Activated naive CD8-positive, alpha-beta T cell treated with anti-CD3 and anti-CD28 coated beads, Interleukin-2, amount 10 ng/mL, durations not matched to agents 7 days and 5 days (primary cell): ENCODE measurements at regions not wholly inside any gene's neighbourhood (a gene's known extent, or its start where the extent isn't known, plus 50 kb on each side); places are given as distances from the start of the nearest gene placed in this dataset.

Source experiments
- ATAC-seq: fragments of 150-1000 bp; cut with Tn5 transposase; one replicate; pipeline ENCODE4 v1.10.0; 2021; ENCODE audit warnings: low read depth, moderate library complexity
- POLR2A ChIA-PET: fragments of 350-600 bp; sonication (Branson Sonifier 250); formaldehyde crosslinking; loops from one replicate; lab custom pipeline; 2021; ENCODE audit warnings: antibody characterized with exemption; lab: Charles Lee
- DNase-seq: peaks from one replicate; pipeline ENCODE4 v3.0.0; 2021
- H3K27ac Mint-ChIP-seq: one replicate; pipeline ENCODE4 v1.8.0; 2022; ENCODE audit warnings: mild to moderate bottlenecking, mixed read lengths
- H3K27me3 Mint-ChIP-seq: one replicate; pipeline ENCODE4 v1.8.0; 2022; ENCODE audit warnings: mild to moderate bottlenecking, moderate library complexity, mixed read lengths
- H3K36me3 Mint-ChIP-seq: one replicate; pipeline ENCODE4 v1.8.0; 2021; ENCODE audit warnings: mild to moderate bottlenecking, mixed read lengths
- H3K4me1 Mint-ChIP-seq: one replicate; pipeline ENCODE4 v1.8.0; 2021; ENCODE audit warnings: mixed read lengths
- H3K4me3 Mint-ChIP-seq: one replicate; pipeline ENCODE4 v1.8.0; 2022; ENCODE audit warnings: mild to moderate bottlenecking, moderate library complexity, mixed read lengths
- H3K9me3 Mint-ChIP-seq: one replicate; pipeline ENCODE4 v1.8.0; 2021; ENCODE audit warnings: mixed read lengths

- Mint-ChIP-seq H3K36me3 (peaks cover 25% of the 10 kb centered on the region), H3K9me3 (peaks cover 12% of the 10 kb centered on the region), H3K27me3 (no peaks in the 10 kb centered on the region), H3K4me3 (no peak overlapping the region), H3K27ac (no peak overlapping the region), H3K4me1 (peaks cover 8% of the 10 kb centered on the region)
- no peak for ATAC-seq
- POLR2A ChIA-PET, result no interaction called here
- DNase-seq, result no peak
These were observed 177.6 kb upstream of the SLC39A10 start for GRCh38 chr2:195479407-195479806.

GRCh38 chr2:195477996-195478382 is 179.0 kb upstream of the SLC39A10 start:
- POLR2A ChIA-PET, result no interaction called here
- no peak overlapping the region for H3K27ac Mint-ChIP-seq
- no peak for DNase-seq
- ATAC-seq, result no peak
- H3K4me1 Mint-ChIP-seq, result peaks cover 16% of the 10 kb centered on the region
- H3K9me3 Mint-ChIP-seq, result peaks cover 11% of the 10 kb centered on the region
- no peak overlapping the region for H3K4me3 Mint-ChIP-seq
- no peaks in the 10 kb centered on the region for H3K27me3 Mint-ChIP-seq
- H3K36me3 Mint-ChIP-seq, result peaks cover 22% of the 10 kb centered on the region

- Mint-ChIP-seq H3K27ac (no peak overlapping the region), H3K27me3 (no peaks in the 10 kb centered on the region), H3K4me1 (peaks cover 19% of the 10 kb centered on the region), H3K4me3 (no peak overlapping the region), H3K36me3 (peaks cover 23% of the 10 kb centered on the region), H3K9me3 (peaks cover 11% of the 10 kb centered on the region)
- POLR2A ChIA-PET, result interaction anchor here (0.7 kb wide), 1 partner anchor 84 kb away, joined by 4 read pairs; no protein-coding TSS in a partner anchor
- ATAC-seq, result no peak
- no peak for DNase-seq
These were observed 179.6 kb upstream of the SLC39A10 start for GRCh38 chr2:195477248-195477995.

GRCh38 chr2:195475336-195475735 is 181.7 kb upstream of the SLC39A10 start:
- H3K36me3 Mint-ChIP-seq, result peaks cover 20% of the 10 kb centered on the region
- H3K4me3 Mint-ChIP-seq, result no peak overlapping the region

DNA sequence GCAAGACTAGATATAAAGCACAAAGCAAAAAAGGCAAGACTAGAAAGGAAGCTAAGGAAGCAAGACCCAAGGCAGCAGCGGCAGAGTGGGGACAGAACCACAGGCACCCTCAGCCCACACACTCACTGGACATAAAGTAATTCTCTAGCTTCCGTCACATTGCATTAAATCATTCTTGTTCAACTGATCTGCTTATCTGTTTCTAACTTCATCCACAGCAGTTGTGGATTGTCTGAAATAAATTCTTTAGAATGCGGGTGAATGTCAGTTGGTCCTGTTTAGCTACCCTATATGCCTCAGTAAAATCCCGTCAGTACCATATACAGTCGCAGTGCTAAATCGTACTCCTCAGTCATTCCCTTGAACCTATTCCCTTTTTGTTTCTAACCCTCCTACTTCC is 183.2 kb upstream of the SLC39A10 start:
- DNase-seq (no peak), ATAC-seq (no peak)
- Mint-ChIP-seq H3K36me3 (peaks cover 17% of the 10 kb centered on the region), H3K4me1 (peaks cover 19% of the 10 kb centered on the region), H3K4me3 (no peak overlapping the region), H3K27me3 (no peaks in the 10 kb centered on the region), H3K9me3 (peaks cover 11% of the 10 kb centered on the region), H3K27ac (no peak overlapping the region)
- POLR2A ChIA-PET, result no interaction called here

More at GRCh38 chr2:195475336-195475735, 181.7 kb upstream of the SLC39A10 start:
- H3K4me1 Mint-ChIP-seq, result peaks cover 19% of the 10 kb centered on the region
- H3K9me3 Mint-ChIP-seq, result peaks cover 11% of the 10 kb centered on the region
- H3K27me3 Mint-ChIP-seq, result no peaks in the 10 kb centered on the region
- ATAC-seq (no peak), DNase-seq (no peak)
- H3K27ac Mint-ChIP-seq, result no peak overlapping the region
- POLR2A ChIA-PET, result interaction anchor here (0.6 to 0.7 kb wide), 2 partner anchors 58 to 678 kb away, joined by 3 to 6 read pairs; no protein-coding TSS in a partner anchor

- DNase-seq, result no peak
- POLR2A ChIA-PET, result interaction anchor here (0.6 kb wide), 1 partner anchor 22 kb away, joined by 3 read pairs; no protein-coding TSS in a partner anchor
- H3K27me3 Mint-ChIP-seq, result no peaks in the 10 kb centered on the region
- H3K36me3 Mint-ChIP-seq, result peaks cover 16% of the 10 kb centered on the region
- peak; percentile 43 for ATAC-seq
- H3K4me1 Mint-ChIP-seq, result peaks cover 20% of the 10 kb centered on the region
- H3K9me3 Mint-ChIP-seq, result peaks cover 11% of the 10 kb centered on the region
- H3K4me3 Mint-ChIP-seq, result peak overlapping the region; percentile 37
- no peak overlapping the region for H3K27ac Mint-ChIP-seq
These were observed 184.4 kb upstream of the SLC39A10 start for GRCh38 chr2:195472501-195473234.

- peaks cover 14% of the 10 kb centered on the region for H3K36me3 Mint-ChIP-seq
- peaks cover 16% of the 10 kb centered on the region for H3K4me1 Mint-ChIP-seq
- H3K27me3 Mint-ChIP-seq, result no peaks in the 10 kb centered on the region
- H3K9me3 Mint-ChIP-seq, result peaks cover 7% of the 10 kb centered on the region
- H3K4me3 Mint-ChIP-seq, result no peak overlapping the region
- H3K27ac Mint-ChIP-seq, result no peak overlapping the region
- DNase-seq (no peak), ATAC-seq (no peak)
- POLR2A ChIA-PET, result no interaction called here
These were observed 185.2 kb upstream of the SLC39A10 start for GRCh38 chr2:195471807-195472206.

- ATAC-seq, result no peak
- no peaks in the 10 kb centered on the region for H3K27me3 Mint-ChIP-seq
- H3K36me3 Mint-ChIP-seq, result peaks cover 14% of the 10 kb centered on the region
- no peak overlapping the region for H3K4me3 Mint-ChIP-seq
- POLR2A ChIA-PET, result no interaction called here
- DNase-seq, result no peak
- H3K9me3 Mint-ChIP-seq, result peaks cover 7% of the 10 kb centered on the region
- peaks cover 16% of the 10 kb centered on the region for H3K4me1 Mint-ChIP-seq
- H3K27ac Mint-ChIP-seq, result no peak overlapping the region
These were observed 185.9 kb upstream of the SLC39A10 start for GRCh38 chr2:195471163-195471562.

DNA sequence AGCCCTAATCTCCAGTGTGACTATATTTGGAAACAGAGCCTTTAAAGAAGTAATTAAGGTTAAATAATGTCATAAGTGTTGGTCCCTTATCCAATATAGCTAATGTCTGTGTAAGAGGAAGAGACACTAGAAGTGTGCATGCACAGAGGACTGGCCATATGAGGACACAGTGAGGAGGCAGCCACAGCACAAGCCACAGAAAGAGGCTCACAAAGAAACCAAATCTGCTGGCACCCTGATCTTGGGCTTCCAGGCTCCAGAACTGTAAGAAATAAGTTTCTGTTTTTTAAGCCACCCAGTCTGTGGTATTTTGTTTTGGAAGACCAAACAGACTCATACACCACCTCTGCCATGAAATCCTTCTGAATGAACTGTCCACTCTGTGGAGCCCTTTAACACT is 186.4 kb upstream of the SLC39A10 start:
- Mint-ChIP-seq H3K27ac (no peak overlapping the region), H3K9me3 (peaks cover 11% of the 10 kb centered on the region), H3K4me3 (no peak overlapping the region), H3K4me1 (peaks cover 16% of the 10 kb centered on the region), H3K36me3 (peaks cover 18% of the 10 kb centered on the region), H3K27me3 (no peaks in the 10 kb centered on the region)
- DNase-seq (no peak), ATAC-seq (peak; percentile 47)
- POLR2A ChIA-PET, result no interaction called here

DNA sequence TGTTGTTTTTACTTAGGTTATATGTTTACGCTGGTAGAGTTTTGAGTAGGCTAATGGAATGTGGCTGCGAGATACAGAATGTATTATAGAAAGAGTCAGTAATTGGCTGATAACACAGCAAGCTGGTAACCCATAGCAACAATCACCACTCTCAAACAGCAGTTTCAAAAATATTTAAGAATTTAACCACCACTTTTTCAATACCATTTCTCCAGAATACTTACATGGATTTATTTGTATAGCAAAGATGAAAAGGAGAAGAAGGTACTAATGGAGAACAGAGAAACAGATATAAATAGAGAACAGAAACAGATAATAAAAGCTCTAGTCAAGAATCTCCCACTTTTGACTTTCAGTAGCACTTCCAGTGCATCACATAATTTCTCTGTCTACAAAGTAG is 188.3 kb upstream of the SLC39A10 start:
- ATAC-seq (no peak), DNase-seq (no peak)
- no peak overlapping the region for H3K4me3 Mint-ChIP-seq
- no peaks in the 10 kb centered on the region for H3K27me3 Mint-ChIP-seq
- POLR2A ChIA-PET, result interaction anchor here (1.2 kb wide), 1 partner anchor 188 kb away, joined by 4 read pairs; the partner anchor contains the start of gene SLC39A10
- no peak overlapping the region for H3K27ac Mint-ChIP-seq
- H3K36me3 Mint-ChIP-seq, result peaks cover 21% of the 10 kb centered on the region
- peaks cover 16% of the 10 kb centered on the region for H3K9me3 Mint-ChIP-seq
- peaks cover 14% of the 10 kb centered on the region for H3K4me1 Mint-ChIP-seq

GRCh38 chr2:195466427-195466826 is 190.6 kb upstream of the SLC39A10 start:
- no peak overlapping the region for H3K27ac Mint-ChIP-seq
- no peak for DNase-seq
- POLR2A ChIA-PET, result no interaction called here
- peaks cover 16% of the 10 kb centered on the region for H3K9me3 Mint-ChIP-seq
- H3K4me3 Mint-ChIP-seq, result no peak overlapping the region
- peaks cover 22% of the 10 kb centered on the region for H3K36me3 Mint-ChIP-seq
- no peak for ATAC-seq
- H3K4me1 Mint-ChIP-seq, result peaks cover 10% of the 10 kb centered on the region
- no peaks in the 10 kb centered on the region for H3K27me3 Mint-ChIP-seq

DNA sequence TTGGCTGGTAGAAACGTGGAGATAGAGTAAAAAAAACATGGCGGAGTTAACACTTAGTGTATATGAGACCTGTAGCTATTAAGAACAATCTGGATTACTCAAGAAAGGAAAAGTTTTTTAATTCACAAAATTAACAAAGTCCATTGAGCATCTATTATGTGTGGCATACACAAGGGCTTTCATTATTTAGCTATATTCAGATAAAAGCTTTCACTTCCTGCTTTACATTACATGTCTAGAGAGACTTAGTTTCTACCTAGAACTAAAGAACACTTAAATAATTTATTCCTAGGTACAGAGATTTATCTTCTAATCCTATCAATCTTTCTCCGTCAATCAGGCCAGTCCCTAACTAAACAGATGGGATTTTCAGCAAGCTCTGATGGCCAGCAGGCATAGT is 196.0 kb upstream of the SLC39A10 start:
- POLR2A ChIA-PET, result no interaction called here
- ATAC-seq (no peak), DNase-seq (no peak)
- no peak overlapping the region for H3K4me3 Mint-ChIP-seq
- H3K9me3 Mint-ChIP-seq, result peaks cover 18% of the 10 kb centered on the region
- H3K27me3 Mint-ChIP-seq, result no peaks in the 10 kb centered on the region
- no peak overlapping the region for H3K27ac Mint-ChIP-seq
- peaks cover 23% of the 10 kb centered on the region for H3K36me3 Mint-ChIP-seq
- H3K4me1 Mint-ChIP-seq, result peaks cover 4% of the 10 kb centered on the region

DNA sequence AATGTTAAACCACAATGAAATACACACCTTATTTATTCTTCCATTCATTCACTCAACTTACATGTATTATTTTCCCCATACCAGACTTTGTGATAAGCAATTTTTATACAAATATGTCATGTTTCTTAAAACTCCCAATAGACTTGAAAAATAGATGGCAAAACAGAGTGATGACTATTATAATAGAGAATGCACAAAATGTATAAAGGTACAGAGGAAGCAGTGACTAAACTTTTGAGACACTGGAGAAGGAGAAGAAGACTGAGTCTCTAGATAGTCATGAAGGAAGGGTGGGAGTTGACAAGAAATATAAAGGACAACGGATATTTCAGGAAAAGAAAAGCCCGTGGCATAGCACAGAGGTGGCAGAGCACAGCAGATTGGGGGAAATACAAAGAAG is 198.1 kb upstream of the SLC39A10 start:
- POLR2A ChIA-PET, result no interaction called here
- Mint-ChIP-seq H3K36me3 (peaks cover 19% of the 10 kb centered on the region), H3K9me3 (peaks cover 10% of the 10 kb centered on the region), H3K27ac (no peak overlapping the region), H3K4me3 (no peak overlapping the region), H3K4me1 (peaks cover 11% of the 10 kb centered on the region), H3K27me3 (no peaks in the 10 kb centered on the region)
- ATAC-seq (no peak), DNase-seq (no peak)
